Karpas-422 (cell line): ENCODE measurements at regions not wholly inside any gene's neighbourhood (a gene's known extent, or its start where the extent isn't known, plus 50 kb on each side); places are given as distances from the start of the nearest gene placed in this dataset. TPM values are rescaled to one million over a fixed set of nuclear protein-coding genes. Genes with fewer than 3 reads are reported as not detected.
"Not testable (repeated sequence)": the region's sequence is repeated elsewhere in the genome, so short reads cannot be mapped to it uniquely, and the experiment has no call there.

ENCODE experiments used
- DNase-seq: peaks from one replicate; pipeline ENCODE4 v3.0.0-alpha.2; 2015
- H2AFZ ChIP-seq: fragments of 200-600 bp; sonication (generic); 2 replicates; pipeline ENCODE4 v1.6.1; 2014; ENCODE audit warnings: antibody characterized with exemption, low read length, mixed read lengths
- H3K27ac ChIP-seq: fragments of 200-600 bp; sonication (generic); 2 replicates; pipeline ENCODE4 v1.5.1; 2014; ENCODE audit warnings: mild to moderate bottlenecking, low read length, moderate library complexity
- H3K27me3 ChIP-seq: fragments of 200-600 bp; sonication (generic); 2 replicates; pipeline ENCODE4 v1.6.1; 2014; ENCODE audit warnings: low read length, mixed read lengths
- H3K36me3 ChIP-seq: fragments of 200-600 bp; sonication (generic); 2 replicates; pipeline ENCODE4 v1.6.1; 2014; ENCODE audit warnings: low read length, mixed read lengths; ENCODE audit not compliant: insufficient read depth
- H3K4me1 ChIP-seq: fragments of 200-600 bp; sonication (generic); 2 replicates; pipeline ENCODE4 v1.6.1; 2014; ENCODE audit warnings: mild to moderate bottlenecking, low read length, mixed read lengths
- H3K4me2 ChIP-seq: fragments of 200-600 bp; sonication (generic); 2 replicates; pipeline ENCODE4 v1.6.1; 2014; ENCODE audit warnings: low read length, low read depth, mild to moderate bottlenecking; ENCODE audit not compliant: poor library complexity, severe bottlenecking
- H3K4me3 ChIP-seq: fragments of 200-600 bp; sonication (generic); 2 replicates; pipeline ENCODE4 v1.5.1; 2014; ENCODE audit warnings: mild to moderate bottlenecking, antibody characterized with exemption, low read length, mixed read lengths
- H3K79me2 ChIP-seq: fragments of 200-600 bp; sonication (generic); 2 replicates; pipeline ENCODE4 v1.6.1; 2014; ENCODE audit warnings: mild to moderate bottlenecking, low read length, mixed read lengths
- H3K9ac ChIP-seq: fragments of 200-600 bp; sonication (generic); 2 replicates; pipeline ENCODE4 v1.6.0; 2014; ENCODE audit warnings: low read length
- H3K9me2 ChIP-seq: fragments of 200-600 bp; sonication (generic), shearing (Covaris generic); replicated peaks from 2 replicates; pipeline ENCODE4 v1.6.0; 2014; ENCODE audit warnings: mild to moderate bottlenecking, low read length, moderate library complexity; ENCODE audit not compliant: insufficient read depth
- H3K9me3 ChIP-seq: fragments of 300-700, 200-600 bp; sonication (generic); 2 replicates; pipeline ENCODE4 v1.6.1; 2014; ENCODE audit warnings: low read length, mixed read lengths
- H4K20me1 ChIP-seq: fragments of 200-600 bp; sonication (generic); 2 replicates; pipeline ENCODE4 v1.6.1; 2014; ENCODE audit warnings: mild to moderate bottlenecking, antibody characterized with exemption, low read length, low read depth; ENCODE audit not compliant: insufficient read depth
- small RNA-seq: library from RNA; depleted of rRNA; stranded (forward); fragments of <200 nt; gene quantifications from one replicate; pipeline ENCODE3, GENCODE V24; 2014

GRCh38 chr12:8397378-8397777 is 58.4 kb upstream of the CLEC6A start:
- H3K27ac ChIP-seq, H3K36me3 ChIP-seq, H3K9ac ChIP-seq, DNase-seq, H3K79me2 ChIP-seq, H3K4me2 ChIP-seq, H3K4me3 ChIP-seq, H3K9me2 ChIP-seq, H4K20me1 ChIP-seq, H3K9me3 ChIP-seq, H3K27me3 ChIP-seq, H2AFZ ChIP-seq, H3K4me1 ChIP-seq: not testable (repeated sequence)

- not testable (repeated sequence) for H3K27ac ChIP-seq, H3K9ac ChIP-seq, H3K4me3 ChIP-seq, H3K4me2 ChIP-seq, H4K20me1 ChIP-seq, H2AFZ ChIP-seq, H3K9me3 ChIP-seq, H3K9me2 ChIP-seq, DNase-seq, H3K27me3 ChIP-seq, H3K4me1 ChIP-seq, H3K36me3 ChIP-seq, H3K79me2 ChIP-seq
Observed at GRCh38 chr12:8399496-8400034, 56.2 kb upstream of the CLEC6A start.

- not testable (repeated sequence) for H3K27me3 ChIP-seq, H3K9me2 ChIP-seq, H3K36me3 ChIP-seq, H3K4me1 ChIP-seq, H3K9me3 ChIP-seq, H3K79me2 ChIP-seq, H3K27ac ChIP-seq, DNase-seq, H3K9ac ChIP-seq, H3K4me3 ChIP-seq, H4K20me1 ChIP-seq, H3K4me2 ChIP-seq, H2AFZ ChIP-seq
Observed at GRCh38 chr12:8403834-8404233, 51.9 kb upstream of the CLEC6A start.

GRCh38 chr12:8404341-8404740 is 51.4 kb upstream of the CLEC6A start:
- not testable (repeated sequence) for H2AFZ ChIP-seq, H3K4me2 ChIP-seq, H3K4me1 ChIP-seq, H3K9me2 ChIP-seq, H3K36me3 ChIP-seq, H3K79me2 ChIP-seq, DNase-seq, H3K9me3 ChIP-seq, H3K27ac ChIP-seq, H3K4me3 ChIP-seq, H3K27me3 ChIP-seq, H4K20me1 ChIP-seq, H3K9ac ChIP-seq

Small RNA genes in the stretch of these regions (small RNA-seq; reads per million reads assigned to genes)
- gene AC092745.3, result not detected
